Activated CD4-positive, alpha-beta T cell treated with anti-CD3 and anti-CD28 coated beads, Interleukin-2, amount 50 U/mL, for 48 hours (primary cell): ENCODE measurements at regions not wholly inside any gene's neighbourhood (a gene's known extent, or its start where the extent isn't known, plus 50 kb on each side); places are given as distances from the start of the nearest gene placed in this dataset.
"Not testable (repeated sequence)": the region's sequence is repeated elsewhere in the genome, so short reads cannot be mapped to it uniquely, and the experiment has no call there.

Experiments
- DNase-seq, 2 experiments: peaks; one replicate each; pipeline ENCODE4 v3.0.0-alpha.2; 2020

- no peak for DNase-seq
Measured at GRCh38 chrX:118261151-118261550, 84.8 kb upstream of the WDR44 start.

DNA sequence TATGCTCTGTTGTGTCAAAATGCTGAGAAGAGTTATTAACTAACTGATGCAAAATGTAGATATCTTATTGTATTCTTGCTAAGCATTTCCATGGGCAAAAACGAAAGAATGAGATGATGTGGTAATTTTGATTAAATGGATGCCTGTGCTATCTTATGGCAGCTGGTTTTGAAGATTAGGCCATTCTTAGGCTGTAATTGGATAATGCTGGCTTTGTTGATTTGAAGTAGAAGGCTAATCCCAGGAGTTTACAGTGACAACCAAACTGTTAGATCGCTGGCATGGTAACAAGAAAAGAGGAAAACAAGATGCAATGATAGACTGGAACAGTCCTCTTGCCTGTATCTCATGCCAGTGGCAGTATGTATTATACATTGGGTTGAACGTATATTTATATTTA lies 74.1 kb upstream of the WDR44 start:
- no peak for DNase-seq

DNA sequence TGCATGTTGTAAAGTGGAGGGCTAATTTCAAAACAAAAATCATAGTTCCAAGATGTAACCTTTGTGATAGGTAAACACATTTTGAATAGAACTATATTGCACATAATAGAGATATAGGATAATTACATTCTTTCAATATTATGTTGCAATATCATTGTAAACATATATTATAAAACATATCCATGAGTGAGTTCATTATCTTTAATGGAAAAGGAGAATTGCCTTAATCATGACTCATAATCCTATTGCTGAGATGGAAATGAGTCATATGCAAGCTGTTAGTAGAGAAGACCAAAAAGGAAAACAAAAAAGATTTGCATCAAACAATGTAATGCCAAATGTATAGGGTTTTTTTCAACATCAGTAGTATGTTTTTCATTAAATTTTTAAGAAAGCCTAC lies 73.7 kb upstream of the WDR44 start:
- DNase-seq = no peak

- DNase-seq = no peak
Measured at GRCh38 chrX:118286066-118286762, 59.7 kb upstream of the WDR44 start.

GRCh38 chrX:118295818-118296217 lies 50.1 kb upstream of the WDR44 start:
- not testable (repeated sequence) for DNase-seq
